ENCODE measurements at regions not wholly inside any gene's neighbourhood (a gene's known extent, or its start where the extent isn't known, plus 50 kb on each side); places are given as distances from the start of the nearest gene placed in this dataset.

GRCh38 chr6:90820436-90820835, 233.6 kb upstream of the MAP3K7 start:
- Histone ChIP-seq H3K36me3 (replicated peaks; ENCODE audit: control insufficient read depth, insufficient read depth, low read length) (no peaks in the 10 kb centered on the region), H3K4me3 (ENCODE audit: insufficient read depth, low read depth, low read length) (no peak overlapping the region), H3K27me3 (ENCODE audit: control insufficient read depth, insufficient read depth, low read length) (no peaks in the 10 kb centered on the region)
- no peak for DNase-seq

- no peak overlapping the region for H3K4me3 ChIP-seq (ENCODE audit: insufficient read depth, low read depth, low read length)
- no peaks in the 10 kb centered on the region for H3K36me3 ChIP-seq (replicated peaks; ENCODE audit: control insufficient read depth, insufficient read depth, low read length)
- no peaks in the 10 kb centered on the region for H3K27me3 ChIP-seq (ENCODE audit: control insufficient read depth, insufficient read depth, low read length)
- DNase-seq, result no peak
Observed at GRCh38 chr6:90819483-90819882, 232.6 kb upstream of the MAP3K7 start.

GRCh38 chr6:90818163-90818562, 231.3 kb upstream of the MAP3K7 start:
- no peaks in the 10 kb centered on the region for H3K36me3 ChIP-seq (replicated peaks; ENCODE audit: control insufficient read depth, insufficient read depth, low read length)
- H3K4me3 ChIP-seq (ENCODE audit: insufficient read depth, low read depth, low read length), result no peak overlapping the region
- H3K27me3 ChIP-seq (ENCODE audit: control insufficient read depth, insufficient read depth, low read length), result no peaks in the 10 kb centered on the region
- no peak for DNase-seq

- no peaks in the 10 kb centered on the region for H3K27me3 ChIP-seq (ENCODE audit: control insufficient read depth, insufficient read depth, low read length)
- H3K4me3 ChIP-seq (ENCODE audit: insufficient read depth, low read depth, low read length), result no peak overlapping the region
Observed at GRCh38 chr6:90816764-90817163, 229.9 kb upstream of the MAP3K7 start.

DNA sequence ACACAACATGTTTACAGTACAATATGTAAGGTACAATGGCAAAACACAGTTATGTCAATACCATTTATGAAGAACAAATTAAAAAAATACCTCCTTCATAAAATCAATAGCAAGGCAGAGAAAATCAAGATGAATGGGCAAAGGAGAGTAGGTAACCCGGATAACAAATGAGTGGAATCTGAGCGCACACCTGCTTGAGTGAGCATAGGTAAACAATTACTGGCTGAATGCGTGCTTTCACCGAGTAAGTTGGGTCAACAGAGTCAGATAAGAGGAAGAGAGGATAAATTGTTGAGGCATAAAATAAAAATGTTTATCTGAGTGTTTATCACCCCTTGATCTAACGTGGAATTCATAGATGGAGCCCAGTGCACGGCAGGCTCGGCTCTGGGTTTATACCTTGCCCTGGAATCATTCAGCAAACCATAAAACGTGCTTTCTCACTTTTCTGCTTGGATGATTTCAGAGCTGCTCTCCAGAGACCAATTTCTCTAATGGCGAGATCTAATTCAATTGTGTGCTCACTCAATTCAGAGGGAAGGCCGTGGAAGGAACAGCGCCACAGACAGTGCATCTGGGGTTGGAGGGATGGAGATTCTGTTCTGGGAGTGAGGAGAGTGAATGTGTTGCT, 224.8 kb upstream of the MAP3K7 start:
- no peaks in the 10 kb centered on the region for H3K36me3 ChIP-seq (replicated peaks; ENCODE audit: control insufficient read depth, insufficient read depth, low read length)
- no peak for DNase-seq

More at GRCh38 chr6:90816764-90817163, 229.9 kb upstream of the MAP3K7 start:
- H3K36me3 ChIP-seq (replicated peaks; ENCODE audit: control insufficient read depth, insufficient read depth, low read length), result no peaks in the 10 kb centered on the region
- DNase-seq, result no peak

DNA sequence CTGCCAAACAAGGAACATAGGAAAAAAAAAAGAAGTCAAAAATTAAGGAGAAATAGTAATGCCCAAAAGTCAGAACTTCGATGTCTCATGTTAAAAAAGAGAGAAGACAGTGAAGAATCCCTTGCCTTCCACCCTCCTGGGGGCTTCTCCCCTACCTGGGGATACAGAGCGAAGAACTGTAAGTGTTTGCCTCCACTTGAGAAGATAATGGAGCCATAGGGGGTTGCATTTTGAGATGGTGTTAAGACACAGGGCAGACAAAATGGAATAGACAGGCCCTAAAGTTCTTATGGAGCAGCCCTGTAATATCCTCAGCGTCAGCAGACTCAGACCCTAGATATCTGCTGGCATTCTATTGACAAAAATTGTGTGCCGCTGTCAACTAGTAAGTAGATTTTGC, 222.2 kb upstream of the MAP3K7 start:
- no peak overlapping the region for H3K4me3 ChIP-seq (ENCODE audit: insufficient read depth, low read depth, low read length)
- DNase-seq, result peak; percentile 5
- H3K27me3 ChIP-seq (ENCODE audit: control insufficient read depth, insufficient read depth, low read length), result no peaks in the 10 kb centered on the region
- H3K36me3 ChIP-seq (replicated peaks; ENCODE audit: control insufficient read depth, insufficient read depth, low read length), result no peaks in the 10 kb centered on the region

More for the DNA sequence above, 224.8 kb upstream of the MAP3K7 start:
- no peak overlapping the region for H3K4me3 ChIP-seq (ENCODE audit: insufficient read depth, low read depth, low read length)
- H3K27me3 ChIP-seq (ENCODE audit: control insufficient read depth, insufficient read depth, low read length), result no peaks in the 10 kb centered on the region

DNA sequence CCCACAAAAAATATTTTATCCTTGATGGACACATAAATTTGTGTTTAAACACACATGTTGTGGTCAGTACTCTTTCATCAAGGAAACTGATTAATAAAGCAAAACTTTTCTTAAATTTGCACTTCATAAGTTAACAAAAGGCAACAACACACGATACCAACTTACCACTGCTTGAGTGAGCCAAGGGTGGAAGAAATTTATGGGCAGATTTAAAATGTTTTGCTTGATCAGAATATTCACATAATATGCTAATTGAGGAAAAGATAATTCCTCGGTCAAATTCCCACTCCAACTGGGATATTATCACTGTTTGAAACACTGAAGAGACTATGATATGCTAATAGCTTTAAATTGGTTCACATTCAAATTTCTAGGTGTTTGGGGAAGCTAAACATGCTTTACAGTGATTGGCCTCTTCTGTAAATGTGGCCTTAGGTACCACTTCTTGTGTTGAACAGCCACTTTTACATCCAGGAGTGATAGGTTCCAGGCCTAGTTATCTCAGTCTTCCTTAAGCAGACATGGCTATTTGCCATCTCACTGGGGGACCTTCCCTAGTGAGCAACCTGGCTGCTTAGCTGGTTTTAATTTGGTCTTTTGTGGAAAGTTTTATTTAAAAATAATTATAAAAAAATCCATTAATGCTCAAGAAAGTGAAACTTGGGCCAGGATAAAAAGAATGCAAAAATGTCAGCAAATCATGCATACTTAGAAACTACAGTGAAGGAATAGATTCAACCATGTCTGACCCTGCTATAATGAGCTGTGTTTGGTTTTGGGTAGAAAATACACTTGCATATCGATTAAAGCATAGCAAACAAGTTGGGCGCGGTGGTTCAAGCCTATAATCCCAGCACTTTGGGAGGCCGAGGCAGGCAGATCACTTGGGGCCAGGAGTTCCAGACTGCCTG, 221.2 kb upstream of the MAP3K7 start:
- Histone ChIP-seq H3K27me3 (ENCODE audit: control insufficient read depth, insufficient read depth, low read length) (no peaks in the 10 kb centered on the region), H3K4me3 (ENCODE audit: insufficient read depth, low read depth, low read length) (no peak overlapping the region), H3K36me3 (replicated peaks; ENCODE audit: control insufficient read depth, insufficient read depth, low read length) (no peaks in the 10 kb centered on the region)
- no peak for DNase-seq

DNA sequence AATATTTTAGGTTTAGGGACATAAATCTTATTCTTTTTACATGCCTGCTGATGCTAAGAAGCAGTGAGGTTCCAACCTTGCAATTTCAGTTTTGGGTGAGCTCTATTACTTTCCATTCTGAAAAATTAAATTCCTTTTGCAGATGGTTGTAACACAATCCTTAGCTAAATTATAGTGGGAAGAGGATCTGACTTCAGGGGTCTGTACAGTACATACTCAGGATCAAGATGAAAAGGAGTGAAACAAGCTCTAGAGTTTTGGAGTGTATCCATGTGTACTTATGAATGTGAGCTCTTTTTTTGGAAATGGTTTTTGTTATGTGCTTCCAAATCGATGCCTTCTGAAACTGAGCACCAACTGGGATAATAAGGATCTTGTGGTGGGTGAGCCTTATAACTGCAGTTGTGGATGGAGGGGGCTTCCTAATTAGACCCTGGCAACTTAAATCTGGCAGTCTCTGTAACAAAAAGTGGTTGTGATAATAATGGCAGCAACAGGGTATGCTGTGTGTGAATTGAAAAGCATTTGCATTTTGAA, 218.8 kb upstream of the MAP3K7 start:
- no peak for DNase-seq
- H3K27me3 ChIP-seq (ENCODE audit: control insufficient read depth, insufficient read depth, low read length), result no peaks in the 10 kb centered on the region
- H3K36me3 ChIP-seq (replicated peaks; ENCODE audit: control insufficient read depth, insufficient read depth, low read length), result no peaks in the 10 kb centered on the region
- no peak overlapping the region for H3K4me3 ChIP-seq (ENCODE audit: insufficient read depth, low read depth, low read length)

DNA sequence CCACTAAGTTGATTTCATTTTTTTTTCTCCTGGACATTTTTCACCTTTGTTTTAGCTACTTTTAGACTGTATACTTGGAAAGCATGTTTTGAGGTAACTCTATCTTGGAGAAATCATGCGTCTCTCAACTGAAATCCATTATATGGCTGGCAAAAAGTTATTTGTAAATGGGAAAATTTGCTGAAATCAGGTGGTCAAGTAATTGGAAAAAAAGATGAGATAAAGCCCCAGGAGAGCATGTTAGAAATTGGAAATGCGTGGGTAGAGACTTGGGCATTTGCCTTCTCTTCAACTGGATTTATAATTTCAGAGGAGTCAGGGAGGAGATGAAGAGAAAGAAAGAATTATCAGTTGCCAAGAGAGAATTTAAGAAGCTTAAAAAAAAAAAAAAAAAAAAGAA, 217.1 kb upstream of the MAP3K7 start:
- Histone ChIP-seq H3K27me3 (ENCODE audit: control insufficient read depth, insufficient read depth, low read length) (no peaks in the 10 kb centered on the region), H3K4me3 (ENCODE audit: insufficient read depth, low read depth, low read length) (no peak overlapping the region), H3K36me3 (replicated peaks; ENCODE audit: control insufficient read depth, insufficient read depth, low read length) (no peaks in the 10 kb centered on the region)
- DNase-seq, result no peak

DNA sequence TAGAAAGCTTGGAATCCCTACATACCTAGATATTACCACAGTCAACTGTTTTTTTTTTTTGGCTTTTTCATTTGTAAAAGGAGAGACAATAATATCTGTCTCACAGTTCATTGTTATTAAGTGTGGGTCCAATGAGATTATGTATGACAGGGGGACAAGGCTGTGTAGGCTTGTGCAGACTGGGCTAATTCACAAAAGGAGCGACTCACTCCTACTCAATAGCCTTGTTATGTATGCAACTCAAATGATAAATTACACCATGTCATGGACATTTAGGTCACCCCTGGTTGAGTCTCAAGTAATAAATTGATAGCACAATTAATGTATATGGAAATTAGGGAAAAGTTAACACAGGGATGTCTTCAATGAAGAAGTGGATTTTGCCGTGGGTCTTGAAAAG, 208.2 kb upstream of the MAP3K7 start:
- no peaks in the 10 kb centered on the region; the same call in 1 of the 2 replicates for H3K27me3 ChIP-seq (ENCODE audit: control insufficient read depth, insufficient read depth, low read length)
- H3K36me3 ChIP-seq (replicated peaks; ENCODE audit: control insufficient read depth, insufficient read depth, low read length), result no peaks in the 10 kb centered on the region
- no peak overlapping the region for H3K4me3 ChIP-seq (ENCODE audit: insufficient read depth, low read depth, low read length)
- no peak for DNase-seq

DNA sequence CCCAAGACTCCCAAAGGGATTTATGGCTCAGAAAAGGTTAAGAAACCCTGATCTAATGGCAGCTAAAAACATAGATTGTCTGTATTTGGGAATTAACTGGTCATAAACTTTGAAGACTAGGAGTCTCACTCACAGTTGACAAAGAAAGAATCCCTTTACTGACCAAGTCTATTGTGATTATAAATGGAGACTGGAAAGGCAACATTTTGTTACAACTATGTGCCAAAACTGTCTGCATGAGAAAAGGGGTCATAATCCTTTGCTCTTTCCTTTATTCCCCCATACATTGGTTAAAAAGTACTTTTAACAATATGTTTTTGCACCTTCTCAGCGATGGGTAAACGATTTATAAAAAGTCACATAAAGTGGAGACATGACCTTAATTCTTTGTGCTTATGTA, 206.9 kb upstream of the MAP3K7 start:
- no peak for DNase-seq
- no peaks in the 10 kb centered on the region for H3K36me3 ChIP-seq (replicated peaks; ENCODE audit: control insufficient read depth, insufficient read depth, low read length)
- no peaks in the 10 kb centered on the region; the same call in 1 of the 2 replicates for H3K27me3 ChIP-seq (ENCODE audit: control insufficient read depth, insufficient read depth, low read length)
- H3K4me3 ChIP-seq (ENCODE audit: insufficient read depth, low read depth, low read length), result no peak overlapping the region

GRCh38 chr6:90790696-90791095, 203.8 kb upstream of the MAP3K7 start:
- H3K4me3 ChIP-seq (ENCODE audit: insufficient read depth, low read depth, low read length), result no peak overlapping the region
- H3K27me3 ChIP-seq (ENCODE audit: control insufficient read depth, insufficient read depth, low read length), result no peaks in the 10 kb centered on the region; the same call in 1 of the 2 replicates
- DNase-seq, result no peak
- H3K36me3 ChIP-seq (replicated peaks; ENCODE audit: control insufficient read depth, insufficient read depth, low read length), result no peaks in the 10 kb centered on the region

DNA sequence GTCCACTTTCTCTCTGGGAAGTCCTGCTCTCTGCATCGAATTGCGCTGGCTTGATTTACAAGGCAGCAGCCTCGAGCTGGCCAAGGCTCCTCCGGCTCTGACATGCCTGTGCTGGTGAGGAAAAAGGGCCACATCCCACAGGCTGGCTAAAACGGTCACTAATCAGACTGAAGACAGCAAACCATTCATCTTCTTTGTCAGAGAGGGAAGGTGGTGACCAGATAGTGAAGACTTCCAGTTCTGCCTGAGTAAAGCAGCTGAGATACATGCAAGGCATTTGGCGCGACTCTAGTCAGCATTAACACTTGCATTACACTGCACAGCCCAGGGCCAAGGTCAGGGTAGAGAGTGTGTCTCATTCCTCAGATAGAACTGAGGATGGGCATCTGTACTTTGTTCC, 203.2 kb upstream of the MAP3K7 start:
- H3K36me3 ChIP-seq (replicated peaks; ENCODE audit: control insufficient read depth, insufficient read depth, low read length), result no peaks in the 10 kb centered on the region

GRCh38 chr6:90788781-90789180, 201.9 kb upstream of the MAP3K7 start:
- Histone ChIP-seq H3K27me3 (ENCODE audit: control insufficient read depth, insufficient read depth, low read length) (no peaks in the 10 kb centered on the region; the same call in 1 of the 2 replicates), H3K4me3 (ENCODE audit: insufficient read depth, low read depth, low read length) (no peak overlapping the region), H3K36me3 (replicated peaks; ENCODE audit: control insufficient read depth, insufficient read depth, low read length) (no peaks in the 10 kb centered on the region)
- no peak for DNase-seq

More for the DNA sequence above, 203.2 kb upstream of the MAP3K7 start:
- H3K4me3 ChIP-seq (ENCODE audit: insufficient read depth, low read depth, low read length), result no peak overlapping the region
- DNase-seq, result no peak
- H3K27me3 ChIP-seq (ENCODE audit: control insufficient read depth, insufficient read depth, low read length), result no peaks in the 10 kb centered on the region; the same call in 1 of the 2 replicates

DNA sequence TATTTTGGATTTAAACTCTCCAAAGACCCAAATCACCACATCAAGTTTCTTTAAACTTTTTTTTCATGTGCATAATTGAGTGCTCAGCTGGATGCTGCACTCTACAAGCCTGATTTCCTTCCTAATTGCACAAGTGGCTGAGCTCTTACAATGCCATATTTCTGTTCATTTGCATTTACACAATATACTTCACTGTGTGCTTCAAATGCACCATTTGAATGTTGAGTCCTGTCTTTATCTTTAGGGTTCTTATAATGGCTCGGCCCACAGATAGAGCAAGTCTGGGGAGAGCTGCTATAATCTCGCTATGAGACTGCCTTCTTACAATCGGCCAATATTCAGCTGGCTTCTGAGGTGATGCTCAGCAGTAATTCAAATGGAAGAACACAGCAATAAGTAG, 200.6 kb upstream of the MAP3K7 start:
- Histone ChIP-seq H3K4me3 (ENCODE audit: insufficient read depth, low read depth, low read length) (no peak overlapping the region), H3K27me3 (ENCODE audit: control insufficient read depth, insufficient read depth, low read length) (no peaks in the 10 kb centered on the region), H3K36me3 (replicated peaks; ENCODE audit: control insufficient read depth, insufficient read depth, low read length) (no peaks in the 10 kb centered on the region)
- no peak for DNase-seq
